HS-5 (cell line): ENCODE measurements at regions not wholly inside any gene's neighbourhood (a gene's known extent, or its start where the extent isn't known, plus 50 kb on each side); places are given as distances from the start of the nearest gene placed in this dataset.

Experiments used
- DNase-seq: peaks from one replicate; pipeline ENCODE4 v3.0.0-alpha.2; 2012; ENCODE audit warnings: low read depth

DNA sequence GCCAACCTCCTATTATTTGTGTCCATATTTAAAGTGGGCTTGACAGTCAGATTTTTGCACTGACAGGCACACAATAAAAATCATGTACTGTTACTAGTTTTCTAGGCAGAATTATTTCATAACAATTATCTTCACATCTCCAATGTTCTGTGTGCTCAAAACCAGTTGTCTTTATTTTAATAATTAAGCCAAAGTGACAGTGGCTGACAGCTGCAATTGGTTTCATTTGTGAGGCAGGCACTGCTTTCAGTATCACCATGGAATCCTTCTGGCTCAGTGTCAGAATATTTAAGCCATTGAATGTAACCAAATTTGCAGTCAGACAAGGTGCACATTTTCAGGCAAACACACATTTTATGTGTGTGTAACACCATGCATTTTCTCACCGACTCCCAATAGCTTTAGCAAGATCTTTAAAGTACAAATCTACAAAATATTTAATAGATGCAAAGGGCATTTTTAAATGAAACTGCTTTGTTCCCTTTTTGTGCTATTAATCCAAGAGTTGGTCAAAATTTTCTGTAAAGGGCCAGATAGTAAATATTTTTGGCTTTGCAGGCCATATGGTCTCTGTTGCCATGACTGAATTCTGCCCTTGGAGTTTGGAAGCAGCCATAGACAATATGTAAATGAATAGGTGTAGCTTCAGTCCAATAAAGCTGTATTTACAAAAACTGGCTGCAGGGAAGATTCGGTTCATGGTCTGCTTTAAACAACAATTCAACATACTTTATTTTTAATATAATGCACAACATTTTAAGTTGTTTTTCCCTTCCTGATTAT lies 486.0 kb downstream of the KCNJ2 start:
- no peak for DNase-seq

- no peak for DNase-seq
Observed at GRCh38 chr17:70658317-70658716, 489.0 kb downstream of the KCNJ2 start.

GRCh38 chr17:70658840-70659239 lies 489.5 kb downstream of the KCNJ2 start:
- no peak for DNase-seq

DNA sequence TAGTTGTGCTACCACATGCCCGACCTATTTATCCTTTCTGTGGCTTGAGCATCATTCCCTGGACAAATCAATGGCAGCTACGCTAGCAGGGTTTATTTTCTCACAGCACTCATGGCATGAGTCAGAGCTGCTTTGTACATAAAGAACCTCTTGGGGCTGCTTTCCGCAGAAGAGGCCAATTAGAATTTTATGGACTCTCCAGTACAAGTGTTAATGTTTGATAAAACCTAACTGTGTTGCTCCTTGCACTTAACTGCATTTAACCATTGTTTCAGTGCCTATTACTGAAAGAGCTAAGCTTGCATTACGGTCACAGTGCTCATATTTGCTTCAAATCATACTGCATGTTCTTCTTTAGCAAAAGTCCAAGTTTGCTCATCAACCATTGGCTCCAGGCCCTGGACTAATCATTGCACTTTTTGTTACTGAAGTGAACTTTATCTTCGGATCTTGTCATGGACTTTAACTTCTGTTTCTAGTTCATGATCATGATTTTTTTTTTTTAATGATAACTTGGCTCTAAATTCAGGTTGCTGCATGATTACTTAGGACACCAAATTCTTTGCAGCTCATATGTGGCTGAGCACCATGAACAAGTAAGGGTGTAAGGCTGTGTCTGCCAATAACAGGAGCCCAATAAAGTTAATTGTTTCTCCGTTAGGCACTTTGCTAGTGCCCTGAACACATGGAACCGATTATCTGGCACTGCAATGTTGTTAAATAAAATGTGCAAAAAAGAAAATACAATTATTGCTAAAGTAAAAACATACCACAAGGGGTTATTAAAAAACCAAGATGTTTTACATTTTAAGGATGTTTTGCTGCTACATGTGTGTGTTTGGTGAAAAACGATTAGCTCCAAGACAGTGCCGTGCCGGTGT lies 492.2 kb downstream of the KCNJ2 start:
- no peak for DNase-seq

DNA sequence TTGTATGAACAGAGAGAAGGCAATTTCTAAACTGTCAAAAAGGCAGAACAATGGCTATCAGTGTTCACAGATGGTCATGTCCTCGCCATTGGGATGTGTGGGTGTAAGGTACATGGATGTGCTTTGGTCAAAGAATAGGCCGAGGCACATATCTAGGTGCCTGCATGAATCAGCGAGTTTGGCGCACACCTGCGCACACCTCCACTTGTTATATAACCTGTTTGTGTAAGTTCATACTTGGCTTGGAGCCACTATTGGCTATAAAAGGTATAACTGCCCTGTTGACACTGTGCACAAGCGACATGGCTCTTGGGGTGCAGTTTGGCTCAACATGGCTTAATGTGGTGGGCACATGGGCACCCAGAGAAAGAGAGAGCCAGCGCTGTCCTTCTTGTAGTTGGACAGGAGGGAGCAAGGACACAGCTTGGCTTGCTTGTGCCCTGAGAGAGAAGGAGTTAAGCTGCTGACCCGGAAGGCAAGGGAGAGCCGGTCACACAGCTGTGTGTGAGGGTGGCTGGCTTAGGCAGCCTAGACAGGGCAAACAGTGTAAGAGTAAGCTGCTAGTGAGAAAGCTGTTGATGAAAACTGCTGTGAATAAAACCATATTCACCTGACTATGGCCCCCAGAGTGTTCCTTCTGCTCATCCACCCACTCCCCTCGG lies 499.1 kb downstream of the KCNJ2 start:
- no peak for DNase-seq

DNA sequence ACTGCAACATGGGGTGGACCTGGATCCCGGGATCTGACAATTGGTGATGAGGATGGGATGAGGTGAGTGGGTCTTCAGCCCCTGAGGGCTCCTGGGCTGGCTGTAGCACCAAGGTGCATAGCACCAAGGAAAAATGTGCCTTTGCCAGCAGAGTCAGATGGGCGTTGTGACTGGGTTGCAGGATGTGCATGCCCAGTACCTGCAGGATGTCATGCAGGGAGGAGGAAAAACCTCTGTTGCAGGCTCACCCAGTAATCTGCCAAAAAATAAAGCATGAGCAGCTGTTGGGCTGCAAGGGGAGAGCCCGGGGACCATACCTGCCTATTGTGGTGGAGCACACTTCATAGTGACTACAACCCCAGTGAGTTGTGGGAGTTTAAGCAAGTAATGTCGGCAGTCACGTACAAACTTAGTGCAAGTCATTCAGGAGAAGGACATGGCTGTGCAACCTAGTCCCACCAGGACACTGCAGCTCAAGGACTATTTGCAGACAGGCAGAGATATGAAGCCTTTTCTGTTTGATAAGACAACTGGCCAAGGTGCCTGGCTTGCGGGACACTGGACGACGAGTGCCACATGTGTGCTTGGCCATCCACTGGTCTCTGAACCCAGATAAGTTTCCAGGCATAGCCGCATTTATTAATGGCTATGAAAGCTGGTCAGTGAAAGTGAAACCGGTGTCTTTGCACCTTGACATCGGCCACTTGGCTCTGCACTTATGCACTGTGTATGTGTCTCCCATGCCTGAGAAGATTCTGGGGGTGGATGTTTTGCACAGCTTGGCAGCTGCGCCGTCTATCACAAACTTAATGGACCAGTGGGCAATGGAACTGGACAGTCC lies 499.8 kb downstream of the KCNJ2 start:
- no peak for DNase-seq

- DNase-seq, result no peak
Observed at GRCh38 chr17:70674061-70674460, 504.7 kb downstream of the KCNJ2 start.

DNA sequence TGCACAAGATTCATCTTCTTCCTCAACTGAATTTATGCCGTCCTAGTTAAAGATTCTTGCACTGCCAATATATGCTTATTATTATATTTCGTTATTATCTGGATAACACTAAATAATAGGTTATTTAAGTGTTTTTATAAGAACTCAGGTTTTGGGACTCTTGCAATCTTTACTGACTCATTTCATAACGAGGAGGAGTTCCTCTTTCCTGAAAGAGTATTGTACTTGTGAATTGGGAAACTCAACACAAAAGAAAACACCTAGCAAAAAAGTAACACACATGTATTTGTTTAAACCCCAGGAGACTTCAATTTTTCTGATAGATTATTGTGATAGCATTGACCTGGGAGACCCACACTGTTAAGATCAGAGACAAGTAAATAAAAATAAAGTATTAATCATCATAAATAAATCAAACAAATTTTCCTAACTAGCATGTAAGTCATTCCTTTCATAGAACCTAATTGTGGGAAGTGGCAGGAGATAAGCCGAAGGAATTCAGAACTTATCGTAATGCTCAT lies 505.8 kb downstream of the KCNJ2 start:
- DNase-seq, result no peak

- DNase-seq, result no peak
Observed at GRCh38 chr17:70677783-70678647, 508.7 kb downstream of the KCNJ2 start.

DNA sequence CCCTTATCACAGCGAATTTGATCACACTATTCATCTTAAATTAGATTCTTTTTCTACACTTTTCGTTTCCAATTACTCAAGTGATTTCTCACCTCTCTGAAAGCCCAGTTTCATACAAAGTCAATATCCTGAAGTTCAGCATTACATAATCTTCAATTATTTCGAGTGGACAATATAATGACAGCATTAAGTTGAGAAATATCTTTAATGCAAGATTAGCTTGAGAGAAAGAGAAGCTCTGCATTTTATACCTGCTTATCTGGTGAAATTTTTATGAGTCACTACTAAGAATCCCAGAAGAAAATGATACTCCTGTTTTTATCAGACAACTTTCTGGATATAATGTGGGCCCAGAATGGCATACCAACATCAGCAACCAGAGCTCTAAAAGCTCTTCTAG lies 509.6 kb downstream of the KCNJ2 start:
- DNase-seq, result no peak

DNA sequence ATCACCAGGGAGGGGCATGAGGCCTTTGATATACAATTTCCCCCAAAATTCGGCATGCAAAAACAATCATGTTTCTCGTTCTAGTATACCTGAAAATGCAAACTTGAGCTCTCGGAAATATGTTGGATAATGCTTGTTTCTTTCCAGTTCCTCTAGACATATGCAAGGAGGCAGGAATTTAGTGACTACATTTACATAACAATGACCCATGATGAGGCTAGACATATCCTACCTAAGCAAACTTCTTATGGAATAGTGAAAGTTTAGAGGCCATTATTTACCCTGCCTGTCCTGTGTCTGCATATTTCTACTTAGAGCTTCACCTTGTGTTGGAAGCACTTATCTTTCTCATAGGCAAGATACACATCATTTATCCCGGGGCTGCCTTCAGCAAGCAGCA lies 514.6 kb downstream of the KCNJ2 start:
- DNase-seq, result no peak

DNA sequence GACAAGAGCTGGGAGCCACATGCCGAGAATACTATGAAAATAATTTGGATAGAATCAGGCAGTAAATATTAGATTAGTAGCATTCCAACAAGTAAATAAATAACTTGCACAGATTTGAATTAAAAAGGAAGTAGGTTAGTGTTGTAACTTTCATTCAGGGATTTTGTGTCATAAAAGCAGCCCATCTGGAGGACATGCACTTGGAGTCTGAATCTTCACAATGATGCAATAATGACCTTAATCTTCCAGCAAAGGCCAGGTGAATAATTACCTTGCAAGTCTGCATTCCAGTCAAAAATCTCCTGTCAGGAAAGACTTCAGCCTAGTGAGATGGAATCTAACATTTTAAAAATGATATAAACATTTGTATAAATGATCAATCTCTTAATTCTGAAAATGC lies 518.1 kb downstream of the KCNJ2 start:
- no peak for DNase-seq

DNA sequence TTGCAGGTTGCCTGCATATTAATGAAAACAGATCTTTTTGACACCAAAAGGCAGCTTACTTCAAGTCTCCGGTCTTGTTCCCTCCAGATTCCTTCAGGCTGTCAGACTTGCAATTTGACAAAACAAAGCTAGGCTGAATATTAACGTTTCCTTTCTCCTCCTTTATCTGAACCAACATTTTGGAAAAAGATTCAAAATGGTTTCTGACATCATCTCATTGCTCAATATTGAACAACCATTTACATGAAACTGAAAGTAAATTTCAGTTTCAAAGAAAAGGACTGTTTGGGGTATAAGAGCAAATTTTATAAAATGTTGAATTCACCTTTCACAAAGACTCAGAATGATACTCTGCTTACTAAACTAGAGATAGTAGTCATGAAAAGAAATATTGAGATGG lies 521.8 kb downstream of the KCNJ2 start:
- no peak for DNase-seq

- no peak for DNase-seq
Observed at GRCh38 chr17:70699408-70699807, 530.1 kb downstream of the KCNJ2 start.

- no peak for DNase-seq
Observed at GRCh38 chr17:70702683-70703255, 533.4 kb downstream of the KCNJ2 start.

DNA sequence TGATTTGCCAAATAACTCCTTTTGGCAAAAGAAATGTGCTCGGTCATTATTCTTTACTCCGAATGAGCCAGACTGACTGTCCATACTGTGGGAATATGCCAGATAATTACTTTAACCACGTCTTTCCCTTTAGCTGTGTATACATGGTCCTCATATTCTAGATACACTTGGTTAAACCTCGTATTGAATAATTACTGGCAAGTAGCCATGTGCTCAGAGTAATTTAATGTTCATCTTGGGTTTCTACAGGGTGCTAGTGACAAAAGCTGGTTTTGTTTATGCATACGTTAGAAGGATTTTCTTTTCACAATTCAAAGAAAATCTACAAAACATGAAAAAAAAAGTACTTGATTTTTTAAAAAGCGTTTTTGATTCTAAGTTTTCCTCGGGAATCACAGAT lies 540.3 kb downstream of the KCNJ2 start:
- no peak for DNase-seq

- DNase-seq, result no peak
Observed at GRCh38 chr17:70713694-70714093, 544.4 kb downstream of the KCNJ2 start.

- DNase-seq, result no peak
Observed at GRCh38 chr17:70716551-70716950, 547.2 kb downstream of the KCNJ2 start.

DNA sequence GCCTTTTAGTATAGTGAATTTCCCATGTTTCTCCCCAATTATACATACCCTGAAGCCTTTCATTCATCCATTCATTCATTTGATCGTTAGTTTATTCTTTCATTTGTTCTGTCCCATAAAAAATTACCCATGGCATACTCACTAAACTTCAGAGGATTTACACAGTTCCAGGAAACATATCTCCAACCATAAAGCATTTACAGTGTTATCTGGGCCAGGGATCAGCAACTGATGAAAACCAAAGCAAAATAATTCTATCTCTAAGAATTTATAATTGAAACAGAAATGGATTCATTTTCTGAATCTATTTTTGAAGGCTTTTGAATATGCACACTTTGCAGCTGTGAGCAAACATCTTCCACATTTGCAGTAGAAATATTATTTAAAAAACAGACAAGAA lies 547.7 kb downstream of the KCNJ2 start:
- DNase-seq, result no peak

DNA sequence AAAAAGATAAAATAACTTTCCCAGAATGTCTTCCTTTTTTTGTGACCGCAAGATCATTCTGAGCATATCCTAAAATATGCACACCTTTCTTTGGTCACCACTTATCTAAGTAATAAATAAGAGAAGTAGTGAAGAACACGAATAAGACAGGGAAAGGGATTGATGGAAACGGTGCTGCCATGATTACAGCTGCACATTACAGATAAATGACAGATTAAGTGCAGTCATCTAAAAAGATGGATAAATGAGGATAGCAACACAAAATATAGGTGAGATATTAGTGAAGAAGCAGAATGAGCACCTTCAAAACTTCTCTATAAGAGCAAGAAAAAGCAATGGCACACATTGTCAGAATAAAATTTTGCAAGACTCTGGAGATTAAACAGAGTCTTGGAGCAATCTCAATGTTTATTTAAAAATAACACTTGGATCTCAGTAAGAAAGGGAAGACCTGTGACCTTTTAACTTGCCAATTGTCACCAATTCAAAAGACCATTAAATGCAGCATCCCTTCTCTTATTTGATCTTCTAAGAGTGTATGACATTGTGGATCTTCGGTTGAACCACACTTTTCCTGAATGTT lies 567.1 kb downstream of the KCNJ2 start:
- DNase-seq, result no peak
